SU-DHL-6 (cell line): ENCODE measurements at regions not wholly inside any gene's neighbourhood (a gene's known extent, or its start where the extent isn't known, plus 50 kb on each side); places are given as distances from the start of the nearest gene placed in this dataset.

Source experiments
- H2AFZ ChIP-seq: fragments of 200-600 bp; sonication (generic); 2 replicates; pipeline ENCODE4 v1.6.1; 2014; ENCODE audit warnings: low read depth, mild to moderate bottlenecking, moderate library complexity, mixed read lengths, antibody characterized with exemption, low read length; ENCODE audit not compliant: severe bottlenecking
- H3F3A ChIP-seq: fragments of 200-600 bp; shearing (Covaris generic); 2 replicates; pipeline ENCODE4 v1.6.0; 2016; ENCODE audit warnings: antibody characterized with exemption, mild to moderate bottlenecking; ENCODE audit not compliant: insufficient read depth
- H3K27ac ChIP-seq: fragments of 200-600 bp; sonication (generic); 2 replicates; pipeline ENCODE4 v1.5.1; 2016; ENCODE audit warnings: low read depth, mild to moderate bottlenecking, low read length, moderate library complexity, mixed read lengths
- H3K27me3 ChIP-seq: fragments of 200-600 bp; sonication (generic), shearing (Covaris generic); 2 replicates; pipeline ENCODE4 v1.6.0; 2014; ENCODE audit warnings: mild to moderate bottlenecking, low read length
- H3K36me3 ChIP-seq: fragments of 200-600 bp; sonication (generic); 2 replicates; pipeline ENCODE4 v1.6.1; 2014; ENCODE audit warnings: mild to moderate bottlenecking, low read length, mixed read lengths
- H3K4me2 ChIP-seq: fragments of 300-600, 200-600 bp; shearing (Covaris generic), sonication (generic); 2 replicates; pipeline ENCODE4 v1.6.0; 2014; ENCODE audit warnings: low read length, low read depth, mild to moderate bottlenecking; ENCODE audit not compliant: poor library complexity, severe bottlenecking
- H3K4me3 ChIP-seq: fragments of 200-600 bp; sonication (generic); 2 replicates; pipeline ENCODE4 v1.5.1; 2014; ENCODE audit warnings: antibody characterized with exemption, low read length, mild to moderate bottlenecking, mixed read lengths; ENCODE audit not compliant: insufficient read depth, poor library complexity, severe bottlenecking
- H3K79me2 ChIP-seq: fragments of 200-600 bp; sonication (generic); 2 replicates; pipeline ENCODE4 v1.6.1; 2014; ENCODE audit warnings: mild to moderate bottlenecking, low read length, moderate library complexity; ENCODE audit not compliant: insufficient read depth
- H3K9ac ChIP-seq: fragments of 200-600 bp; sonication (generic); 2 replicates; pipeline ENCODE4 v1.7.0; 2014; ENCODE audit warnings: mild to moderate bottlenecking, low read length
- H3K9me2 ChIP-seq: fragments of 200-600 bp; sonication (generic); replicated peaks from 2 replicates; pipeline ENCODE4 v1.6.1; 2014; ENCODE audit warnings: low read length; ENCODE audit not compliant: insufficient read depth
- H3K9me3 ChIP-seq: fragments of 200-600 bp; sonication (generic); 2 replicates; pipeline ENCODE4 v1.6.1; 2014; ENCODE audit warnings: low read length, mixed read lengths; ENCODE audit not compliant: insufficient read depth
- H4K20me1 ChIP-seq: fragments of 200-600 bp; sonication (generic); 2 replicates; pipeline ENCODE4 v1.6.1; 2014; ENCODE audit warnings: low read depth, mild to moderate bottlenecking, antibody characterized with exemption, low read length, moderate library complexity, mixed read lengths
- CTCF ChIP-seq: fragments of 200-600 bp; sonication (generic); IDR thresholded peaks from one replicate; pipeline ENCODE4 v1.5.1; 2017; ENCODE audit warnings: antibody characterized with exemption, mild to moderate bottlenecking, low read length, moderate library complexity; ENCODE audit not compliant: insufficient read depth, poor library complexity, severe bottlenecking
- EZH2phosphoT487 ChIP-seq: fragments of 200-600 bp; sonication (generic), shearing (Covaris generic); conservative IDR thresholded peaks from 2 replicates; pipeline ENCODE4 v1.6.1; 2018; ENCODE audit warnings: mild to moderate bottlenecking, antibody characterized with exemption, low read length, moderate library complexity, mixed read lengths

GRCh38 chr9:24132244-24132643 is 306.2 kb upstream of the ELAVL2 start:
- Histone ChIP-seq H3K27ac (no peak overlapping the region), H3K4me2 (no peak overlapping the region), H3K9me3 (no peaks in the 10 kb centered on the region), H3K9me2 (no peaks in the 10 kb centered on the region), H4K20me1 (no peaks in the 10 kb centered on the region), H3K36me3 (no peaks in the 10 kb centered on the region), H2AFZ (no peak overlapping the region), H3F3A (no peaks in the 10 kb centered on the region), H3K27me3 (no peaks in the 10 kb centered on the region), H3K4me3 (no peak overlapping the region), H3K79me2 (no peaks in the 10 kb centered on the region), H3K9ac (no peak overlapping the region)
- TF ChIP-seq EZH2phosphoT487 (no peak), CTCF (no peak)

DNA sequence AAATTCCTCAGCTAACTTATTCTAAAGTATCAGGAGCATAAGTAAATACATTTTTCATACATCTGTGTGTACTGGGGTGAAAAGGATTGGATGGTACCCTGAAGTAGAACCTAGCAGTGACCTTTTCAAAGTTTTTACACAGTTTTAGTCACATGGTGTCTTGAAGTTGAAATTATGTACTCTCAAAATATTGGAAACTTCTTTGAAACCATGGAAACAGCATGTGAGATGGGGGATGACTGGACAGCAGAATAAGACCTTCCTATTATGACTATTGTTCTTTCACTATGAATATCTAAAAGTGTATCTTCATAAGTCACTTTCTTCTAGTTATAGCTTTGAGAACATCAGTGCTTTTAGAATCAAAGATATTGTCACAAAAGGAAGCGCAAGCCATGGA is 301.5 kb upstream of the ELAVL2 start:
- Histone ChIP-seq H3K4me3 (no peak overlapping the region), H3F3A (no peaks in the 10 kb centered on the region), H3K27ac (no peak overlapping the region), H3K36me3 (no peaks in the 10 kb centered on the region), H3K9me3 (no peaks in the 10 kb centered on the region), H3K27me3 (no peaks in the 10 kb centered on the region), H3K79me2 (no peaks in the 10 kb centered on the region), H2AFZ (no peak overlapping the region), H3K4me2 (no peak overlapping the region), H4K20me1 (no peaks in the 10 kb centered on the region), H3K9me2 (no peaks in the 10 kb centered on the region), H3K9ac (no peak overlapping the region)
- no peak for TF ChIP-seq EZH2phosphoT487
- no peak for TF ChIP-seq CTCF

DNA sequence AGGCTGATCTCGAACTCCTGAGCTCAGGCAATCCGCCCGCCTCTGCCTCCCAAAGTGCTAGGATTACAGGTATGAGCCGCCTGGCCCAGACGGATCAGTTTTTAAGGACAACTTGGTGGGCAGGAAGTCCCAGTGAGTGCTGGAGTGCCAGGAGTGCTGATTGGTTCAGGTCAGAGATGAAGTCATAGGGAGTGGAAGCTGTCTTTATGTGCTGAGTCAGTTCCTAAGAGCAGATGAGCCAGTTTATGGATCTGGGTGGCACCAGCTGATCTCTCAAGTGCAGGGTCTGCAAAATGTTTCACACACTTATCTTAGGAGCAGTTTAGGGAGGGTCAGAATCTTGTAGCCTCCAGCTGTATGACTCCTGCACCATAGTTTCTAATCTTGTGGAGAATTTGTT is 292.1 kb upstream of the ELAVL2 start:
- no peak overlapping the region for H3K27ac ChIP-seq

More for the DNA sequence above, 292.1 kb upstream of the ELAVL2 start:
- Histone ChIP-seq H3K9ac (no peak overlapping the region), H3K27me3 (no peaks in the 10 kb centered on the region), H3F3A (no peaks in the 10 kb centered on the region), H3K4me3 (no peak overlapping the region), H3K9me2 (no peaks in the 10 kb centered on the region; the same call in 1 of the 2 replicates), H3K4me2 (no peak overlapping the region), H2AFZ (no peak overlapping the region), H4K20me1 (no peaks in the 10 kb centered on the region), H3K9me3 (no peaks in the 10 kb centered on the region), H3K36me3 (no peaks in the 10 kb centered on the region), H3K79me2 (no peaks in the 10 kb centered on the region)
- TF ChIP-seq EZH2phosphoT487 (no peak), CTCF (no peak)
